H1 (cell line): ENCODE measurements at regions not wholly inside any gene's neighbourhood (a gene's known extent, or its start where the extent isn't known, plus 50 kb on each side); places are given as distances from the start of the nearest gene placed in this dataset.

Experiments used
- CTCF ChIA-PET: fragments of 300-600 bp; sonication (Branson Sonifier 250); formaldehyde crosslinking; loops from one replicate; lab custom pipeline; 2021; ENCODE audit not compliant: partially characterized antibody; lab: Charles Lee
- POLR2A ChIA-PET: fragments of 300-600 bp; sonication (Branson Sonifier 250); formaldehyde crosslinking; loops from one replicate; lab custom pipeline; 2021; ENCODE audit warnings: inconsistent platforms; ENCODE audit not compliant: partially characterized antibody; lab: Charles Lee
- DNase-seq, 2 experiments: peaks; one replicate each; pipeline versions ENCODE4 v3.0.0 to v3.0.0-alpha.2; 2010 to 2022; ENCODE audit warnings: low spot score in 2 of 2, low read depth in 1 of 2, mixed read lengths in 1 of 2
- FAIRE-seq: peaks from 2 replicates; lab custom pipeline; 2011; peaks lifted over from hg19 to GRCh38; lab: Jason Lieb, UNC
- H2AFZ ChIP-seq: 2 replicates; pipeline ENCODE4 v1.8.1; 2012; ENCODE audit warnings: low read length, inconsistent platforms
- H2AK5ac ChIP-seq: 2 replicates; pipeline ENCODE4 v1.6.1; 2013; ENCODE audit warnings: low read depth, low read length
- H2BK120ac ChIP-seq: replicated peaks from 2 replicates; pipeline ENCODE3; 2013; ENCODE audit warnings: low read depth, low read length, inconsistent platforms
- H2BK12ac ChIP-seq: 2 replicates; pipeline ENCODE4 v1.6.1; 2013; ENCODE audit warnings: low read depth, low read length
- H2BK15ac ChIP-seq: 2 replicates; pipeline ENCODE4 v1.6.1; 2013; ENCODE audit warnings: low read length
- H2BK20ac ChIP-seq: 2 replicates; pipeline ENCODE4 v1.6.1; 2013; ENCODE audit warnings: low read length
- H2BK5ac ChIP-seq: 2 replicates; pipeline ENCODE4 v1.6.1; 2013; ENCODE audit warnings: low read depth, low read length
- H3K14ac ChIP-seq: 2 replicates; pipeline ENCODE4 v1.6.1; 2013; ENCODE audit warnings: inconsistent platforms; ENCODE audit not compliant: insufficient read length
- H3K18ac ChIP-seq: 2 replicates; pipeline ENCODE4 v1.6.1; 2013; ENCODE audit warnings: low read length; ENCODE audit errors: extremely low read depth
- H3K23ac ChIP-seq: 2 replicates; pipeline ENCODE4 v1.6.1; 2013; ENCODE audit warnings: inconsistent platforms; ENCODE audit not compliant: insufficient read length
- H3K23me2 ChIP-seq: 2 replicates; pipeline ENCODE4 v1.6.1; 2013; ENCODE audit warnings: low read depth, low read length
- H3K27ac ChIP-seq: 2 replicates; pipeline ENCODE4 v1.6.1; 2011; ENCODE audit warnings: low read depth, low read length, inconsistent platforms
- H3K27me3 ChIP-seq, 4 experiments: replicated peaks in 1 of 4; 1 replicate in 1 of 4; 2 replicates in 3 of 4; pipeline versions ENCODE4 v1.6.1 to v1.8.1; 2011 to 2013; ENCODE audit warnings: low read length in 3 of 4, mild to moderate bottlenecking in 3 of 4, inconsistent platforms in 2 of 4, mixed read lengths in 2 of 4, moderate library complexity in 1 of 4; ENCODE audit not compliant: control insufficient read depth in 3 of 4, insufficient read depth in 3 of 4; ENCODE audit errors: extremely low read depth in 1 of 4
- H3K36me3 ChIP-seq, 4 experiments: 2 replicates each; pipeline versions ENCODE4 v1.6.1 to v1.8.1; 2011 to 2013; ENCODE audit warnings: mild to moderate bottlenecking in 4 of 4, low read length in 3 of 4, moderate library complexity in 2 of 4, control low read depth in 1 of 4, inconsistent platforms in 1 of 4; ENCODE audit not compliant: insufficient read depth in 4 of 4, control insufficient read depth in 2 of 4
- H3K4ac ChIP-seq: replicated peaks from 2 replicates; pipeline ENCODE3; 2013; ENCODE audit warnings: low read length, low read depth, mixed read lengths, inconsistent platforms; ENCODE audit not compliant: insufficient read length
- H3K4me1 ChIP-seq, 4 experiments: replicated peaks in 1 of 4; 1 replicate in 1 of 4; 2 replicates in 3 of 4; pipeline versions ENCODE4 v1.6.1 to v1.8.1; 2011 to 2013; ENCODE audit warnings: low read length in 3 of 4, inconsistent platforms in 2 of 4, mixed read lengths in 1 of 4; ENCODE audit not compliant: insufficient read depth in 4 of 4, control insufficient read depth in 3 of 4
- H3K4me2 ChIP-seq, 2 experiments: 2 replicates each; pipeline versions ENCODE4 v1.6.1 to v1.8.1; 2011 to 2013; ENCODE audit warnings: low read depth in 2 of 2, low read length in 2 of 2, control low read depth in 1 of 2, inconsistent platforms in 1 of 2, mild to moderate bottlenecking in 1 of 2; ENCODE audit not compliant: insufficient read depth in 1 of 2
- H3K4me3 ChIP-seq, 4 experiments: fragments of 200-600, 300-600 bp in 1 of 4; sonication (generic), shearing (Covaris generic), sonication (Bioruptor Twin) in 1 of 4; 2 replicates each; pipeline versions ENCODE4 v1.5.1 to v1.8.1; 2011 to 2016; ENCODE audit warnings: low read length in 4 of 4, low read depth in 3 of 4, control low read depth in 2 of 4, inconsistent platforms in 2 of 4, mild to moderate bottlenecking in 2 of 4, mixed read lengths in 1 of 4, moderate library complexity in 1 of 4; ENCODE audit not compliant: insufficient read depth in 2 of 4; ENCODE audit errors: extremely low read depth in 1 of 4
- H3K56ac ChIP-seq: replicated peaks from 2 replicates; pipeline ENCODE3; 2013; ENCODE audit warnings: low read depth, mild to moderate bottlenecking, mixed read lengths, low read length, inconsistent platforms; ENCODE audit not compliant: insufficient read length
- H3K79me1 ChIP-seq: 2 replicates; pipeline ENCODE4 v1.6.1; 2013; ENCODE audit warnings: low read depth, low read length, control low read depth
- H3K79me2 ChIP-seq, 2 experiments: 2 replicates each; pipeline versions ENCODE4 v1.6.1 to v1.8.1; 2012 to 2013; ENCODE audit warnings: low read length in 2 of 2, mild to moderate bottlenecking in 2 of 2, inconsistent platforms in 1 of 2; ENCODE audit not compliant: insufficient read depth in 2 of 2, control insufficient read depth in 1 of 2
- H3K9ac ChIP-seq, 4 experiments: replicated peaks in 1 of 4; 1 replicate in 1 of 4; 2 replicates in 3 of 4; pipeline versions ENCODE4 v1.6.1 to v1.8.1; 2011 to 2013; ENCODE audit warnings: low read depth in 3 of 4, low read length in 3 of 4, control low read depth in 2 of 4, mild to moderate bottlenecking in 2 of 4, moderate library complexity in 2 of 4, inconsistent platforms in 1 of 4; ENCODE audit errors: extremely low read depth in 1 of 4
- H3K9me3 ChIP-seq, 2 experiments: 2 replicates each; pipeline versions ENCODE4 v1.6.1 to v1.8.1; 2012 to 2013; ENCODE audit warnings: mild to moderate bottlenecking in 2 of 2, moderate library complexity in 2 of 2, control low read depth in 1 of 2, inconsistent platforms in 1 of 2, low read depth in 1 of 2, low read length in 1 of 2, mixed read lengths in 1 of 2; ENCODE audit not compliant: insufficient read depth in 2 of 2
- H4K20me1 ChIP-seq, 2 experiments: replicated peaks in 1 of 2; 2 replicates each; pipeline versions ENCODE3 to v1.8.1; 2011 to 2013; ENCODE audit warnings: inconsistent platforms in 2 of 2, low read length in 2 of 2, mild to moderate bottlenecking in 1 of 2; ENCODE audit not compliant: insufficient read depth in 2 of 2, control insufficient read depth in 1 of 2
- H4K5ac ChIP-seq: 2 replicates; pipeline ENCODE4 v1.6.1; 2013; ENCODE audit warnings: low read length, low read depth, mixed read lengths, inconsistent platforms; ENCODE audit not compliant: insufficient read length
- H4K8ac ChIP-seq: 2 replicates; pipeline ENCODE4 v1.8.0; 2013; ENCODE audit warnings: mild to moderate bottlenecking, moderate library complexity, low read length, inconsistent platforms; ENCODE audit not compliant: insufficient read depth; ENCODE audit errors: extremely low read depth
- H4K91ac ChIP-seq: replicated peaks from 2 replicates; pipeline ENCODE3; 2013; ENCODE audit warnings: low read length, mixed read lengths, inconsistent platforms; ENCODE audit not compliant: insufficient read length
- BACH1 ChIP-seq: IDR thresholded peaks from 2 replicates; pipeline ENCODE4 v1.6.1; 2012; ENCODE audit warnings: low read length, improper control_type of control experiment
- BRCA1 ChIP-seq: IDR thresholded peaks from 2 replicates; pipeline ENCODE4 v1.6.1; 2012; ENCODE audit warnings: low read depth, low read length, improper control_type of control experiment
- CHD2 ChIP-seq: IDR thresholded peaks from 2 replicates; pipeline ENCODE4 v1.6.1; 2012; ENCODE audit warnings: low read length, improper control_type of control experiment
- CTBP2 ChIP-seq: IDR thresholded peaks from 2 replicates; pipeline ENCODE4 v1.7.0; 2011; ENCODE audit warnings: borderline replicate concordance, mild to moderate bottlenecking, moderate library complexity, mixed read lengths, low read length; ENCODE audit not compliant: insufficient read depth, insufficient read length
- EZH2 ChIP-seq: fragments of 200-600 bp; sonication (generic); IDR thresholded peaks from 2 replicates; pipeline ENCODE4 v1.7.1; 2012; ENCODE audit warnings: low read depth, mild to moderate bottlenecking, moderate library complexity, low read length, inconsistent platforms; ENCODE audit not compliant: severe bottlenecking
- FOSL1 ChIP-seq: IDR thresholded peaks from 2 replicates; pipeline ENCODE4 v1.6.1; 2011; ENCODE audit warnings: mild to moderate bottlenecking, low read depth, low read length, moderate library complexity; ENCODE audit not compliant: insufficient read depth
- KDM4A ChIP-seq: IDR thresholded peaks from one replicate; pipeline ENCODE4 v1.7.1; 2012; ENCODE audit warnings: low read depth, mild to moderate bottlenecking, moderate library complexity, low read length, inconsistent platforms; ENCODE audit not compliant: severe bottlenecking
- POLR2AphosphoS5 ChIP-seq: IDR thresholded peaks from 2 replicates; pipeline ENCODE4 v1.6.1; 2011; ENCODE audit warnings: low read depth, low read length
- RBBP5 ChIP-seq: IDR thresholded peaks from 2 replicates; pipeline ENCODE4 v1.7.1; 2012; ENCODE audit warnings: low read depth, mild to moderate bottlenecking, inconsistent platforms, low read length, moderate library complexity, borderline replicate concordance
- SIX5 ChIP-seq: IDR thresholded peaks from 2 replicates; pipeline ENCODE4 v1.6.1; 2011; ENCODE audit warnings: mild to moderate bottlenecking, low read depth, low read length
- TCF12 ChIP-seq: IDR thresholded peaks from 2 replicates; pipeline ENCODE4 v1.6.1; 2011; ENCODE audit warnings: low read depth, mild to moderate bottlenecking, low read length
- YY1 ChIP-seq: IDR thresholded peaks from 2 replicates; pipeline ENCODE4 v1.6.1; 2011; ENCODE audit warnings: low read depth, mild to moderate bottlenecking, low read length
- WGBS, 2 experiments: shearing (Covaris generic) in 1 of 2; methylation state at CpG; one replicate each; pipeline versions ENCODE4 v1.1.6 to v1.1.7; 2013 to 2015; ENCODE audit warnings: low lambda C conversion rate in 2 of 2, mixed read lengths in 2 of 2, inconsistent platforms in 1 of 2, low coverage in 1 of 2, missing lambda C conversion rate in 1 of 2; ENCODE audit not compliant: insufficient replicate concordance in 2 of 2, insufficient coverage in 1 of 2, insufficient read length in 1 of 2; ENCODE audit errors: extremely low coverage in 1 of 2, missing lambda C conversion rate in 1 of 2; 5-methylcytosine and 5-hydroxymethylcytosine counted together

DNA sequence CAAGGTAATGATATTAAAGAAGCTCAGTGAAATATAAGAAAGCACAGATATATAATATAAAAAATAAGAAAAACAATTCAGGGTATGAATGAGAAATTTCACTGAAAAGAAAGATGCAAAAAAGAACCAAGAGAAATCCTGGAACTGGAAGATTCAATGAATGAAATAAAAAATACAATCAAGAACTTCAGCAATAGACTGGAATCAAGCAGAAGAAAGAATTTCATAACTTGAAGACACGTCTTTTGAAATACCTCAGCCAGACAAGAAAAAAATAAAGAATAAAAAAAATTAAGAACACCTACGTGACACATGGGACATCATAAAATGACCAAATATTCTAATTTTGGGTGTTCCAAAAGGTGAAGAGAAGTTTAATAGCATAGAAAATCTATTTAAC is 104.6 kb upstream of the NEO1 start:
- no peaks in the 10 kb centered on the region; a peak in 2 of 7 replicates for H3K27me3 ChIP-seq
- H3K4me1 ChIP-seq: no peaks in the 10 kb centered on the region
- ChIA-PET POLR2A (no interaction called here), CTCF (interaction anchor here (1.5 kb wide), 1 partner anchor 225 kb away, joined by 3 read pairs; no protein-coding TSS in a partner anchor)
- no peaks in the 10 kb centered on the region for H4K20me1 ChIP-seq
- H3K79me2 ChIP-seq: no peaks in the 10 kb centered on the region
- H3K9ac ChIP-seq: no peak overlapping the region
- H3K4ac ChIP-seq: no peak overlapping the region
- FAIRE-seq (no peak), DNase-seq (no peak)
- H4K5ac ChIP-seq: no peak overlapping the region
- H4K8ac ChIP-seq: no peak overlapping the region
- WGBS, 2 experiments: 84% methylated on average over 2 of the region's 2 CpGs; no CpG with 5 or more reads in 1 of the 2 experiments
- H3K23me2 ChIP-seq: no peaks in the 10 kb centered on the region
- H3K9me3 ChIP-seq: no peaks in the 10 kb centered on the region
- no peak overlapping the region for H3K23ac ChIP-seq
- no peak overlapping the region for H2BK120ac ChIP-seq
- H2BK12ac ChIP-seq: no peak overlapping the region
- H3K36me3 ChIP-seq: no peaks in the 10 kb centered on the region
- no peak overlapping the region for H2BK5ac ChIP-seq
- H2AK5ac ChIP-seq: no peak overlapping the region
- no peaks in the 10 kb centered on the region for H3K79me1 ChIP-seq
- H2BK20ac ChIP-seq: no peak overlapping the region
- no peak overlapping the region for H3K56ac ChIP-seq
- H3K14ac ChIP-seq: no peak overlapping the region
- no peak overlapping the region for H3K4me3 ChIP-seq
- H2BK15ac ChIP-seq: no peak overlapping the region
- H3K27ac ChIP-seq: no peak overlapping the region
- no peak overlapping the region for H3K18ac ChIP-seq
- no peak overlapping the region for H4K91ac ChIP-seq
- no peak overlapping the region for H3K4me2 ChIP-seq
- H2AFZ ChIP-seq: no peak overlapping the region
- TF ChIP-seq TCF12 (no peak), SIX5 (no peak), RBBP5 (no peak), YY1 (no peak), BACH1 (no peak), POLR2AphosphoS5 (no peak), CHD2 (no peak), CTBP2 (no peak), EZH2 (no peak), BRCA1 (no peak), FOSL1 (no peak), KDM4A (no peak)
